Activated gamma-delta T cell (primary cell): ENCODE measurements at regions not wholly inside any gene's neighbourhood (a gene's known extent, or its start where the extent isn't known, plus 50 kb on each side); places are given as distances from the start of the nearest gene placed in this dataset.

Experiments used
- DNase-seq: peaks from one replicate; lab custom pipeline; 2025; lab: John Stamatoyannopoulos, UW

- DNase-seq: no peak
These were observed 104.3 kb upstream of the TNRC6C start for GRCh38 chr17:77854083-77854758.

GRCh38 chr17:77854759-77855745 lies 103.5 kb upstream of the TNRC6C start:
- no peak for DNase-seq

- DNase-seq: no peak
These were observed 101.8 kb upstream of the TNRC6C start for GRCh38 chr17:77856551-77857305.

- no peak for DNase-seq
These were observed 101.3 kb upstream of the TNRC6C start for GRCh38 chr17:77857306-77857555.

GRCh38 chr17:77857613-77858012 lies 100.9 kb upstream of the TNRC6C start:
- no peak for DNase-seq

- DNase-seq: no peak
These were observed 100.0 kb upstream of the TNRC6C start for GRCh38 chr17:77858291-77859034.

GRCh38 chr17:77859035-77859810 lies 99.3 kb upstream of the TNRC6C start:
- no peak for DNase-seq

GRCh38 chr17:77861133-77861695 lies 97.3 kb upstream of the TNRC6C start:
- no peak for DNase-seq

GRCh38 chr17:77861981-77862645 lies 96.4 kb upstream of the TNRC6C start:
- DNase-seq: no peak

- DNase-seq: no peak
These were observed 95.4 kb upstream of the TNRC6C start for GRCh38 chr17:77862890-77863813.

GRCh38 chr17:77863814-77864161 lies 94.7 kb upstream of the TNRC6C start:
- DNase-seq: no peak

GRCh38 chr17:77864234-77865111 lies 94.0 kb upstream of the TNRC6C start:
- no peak for DNase-seq

- DNase-seq: no peak
These were observed 93.3 kb upstream of the TNRC6C start for GRCh38 chr17:77865112-77865611.

- no peak for DNase-seq
These were observed 92.8 kb upstream of the TNRC6C start for GRCh38 chr17:77865716-77866115.

- no peak for DNase-seq
These were observed 91.2 kb upstream of the TNRC6C start for GRCh38 chr17:77867308-77867781.

- DNase-seq: no peak
These were observed 90.4 kb upstream of the TNRC6C start for GRCh38 chr17:77867976-77868713.

- no peak for DNase-seq
These were observed 89.4 kb upstream of the TNRC6C start for GRCh38 chr17:77869041-77869599.
